ENCODE measurements at regions not wholly inside any gene's neighbourhood (a gene's known extent, or its start where the extent isn't known, plus 50 kb on each side); places are given as distances from the start of the nearest gene placed in this dataset.

- FAIRE-seq (no peak), DNase-seq (ENCODE audit: low read depth in 1 of 2, low spot score in 1 of 2) (no peak), ATAC-seq (no peak)
- no peaks in the 10 kb centered on the region for H3K4me1 ChIP-seq
- no peak overlapping the region for H3K4me2 ChIP-seq
- TF ChIP-seq REST (IDR thresholded peaks at IDR 0.05) (no peak), SREBF2 (IDR thresholded peaks at IDR 0.05) (no peak), FOSB (CRISPR knock-in tag; IDR thresholded peaks at IDR 0.05) (no peak), PHF8 (IDR thresholded peaks at IDR 0.05; ENCODE audit: borderline replicate concordance, low read depth) (no peak)
- ChIA-PET POLR2A (no interaction called here), CTCF (no interaction called here)
- no peak overlapping the region for H3K4me3 ChIP-seq
- H3K9me3 ChIP-seq, result no peaks in the 10 kb centered on the region
- H3K27ac ChIP-seq, result no peak overlapping the region
- no CpG with 5 or more reads among the region's 16 CpGs for WGBS (ENCODE audit: missing lambda C conversion rate)
These were observed 835.5 kb upstream of the CNTN5 start for GRCh38 chr11:98185245-98185644.

- Histone ChIP-seq H3K4me2 (no peak overlapping the region), H3K27ac (no peak overlapping the region), H3K9me3 (no peaks in the 10 kb centered on the region), H3K4me1 (no peaks in the 10 kb centered on the region), H3K4me3 (no peak overlapping the region)
- CTCF ChIA-PET, result no interaction called here
- TF ChIP-seq HOXA7 (CRISPR knock-in tag; IDR thresholded peaks at IDR 0.05), result no peak
- TF ChIP-seq TP53 (CRISPR knock-in tag; IDR thresholded peaks at IDR 0.05), result no peak
- TF ChIP-seq REST (IDR thresholded peaks at IDR 0.05), result no peak
- no peak for TF ChIP-seq HEYL (CRISPR knock-in tag; IDR thresholded peaks at IDR 0.05)
- TF ChIP-seq PHF8 (IDR thresholded peaks at IDR 0.05; ENCODE audit: borderline replicate concordance, low read depth), result no peak
- no peak for TF ChIP-seq MAFK (IDR thresholded peaks at IDR 0.05; ENCODE audit: partially characterized antibody)
- TF ChIP-seq ZC3H11A (IDR thresholded peaks at IDR 0.05), result no peak
- TF ChIP-seq ELK1 (IDR thresholded peaks at IDR 0.05; ENCODE audit: low read depth, low read length), result no peak
- TF ChIP-seq POLR2AphosphoS2 (conservative IDR thresholded peaks at IDR 0.05; ENCODE audit: low read length), result no peak
- FAIRE-seq (no peak), DNase-seq (ENCODE audit: low read depth in 1 of 2, low spot score in 1 of 2) (no peak), ATAC-seq (no peak)
- POLR2A ChIA-PET, result no interaction called here
- 16% methylated on average over 7 of the region's 7 CpGs for WGBS (ENCODE audit: missing lambda C conversion rate)
These were observed 826.1 kb upstream of the CNTN5 start for GRCh38 chr11:98194611-98195010.

GRCh38 chr11:98195300-98195699, 825.4 kb upstream of the CNTN5 start:
- Histone ChIP-seq H3K4me2 (no peak overlapping the region), H3K4me3 (no peak overlapping the region), H3K27ac (no peak overlapping the region), H3K4me1 (no peaks in the 10 kb centered on the region), H3K9me3 (no peaks in the 10 kb centered on the region)
- WGBS (ENCODE audit: missing lambda C conversion rate), result 3% methylated on average over 1 of the region's 1 CpG
- TF ChIP-seq BHLHE40 (IDR thresholded peaks at IDR 0.05; ENCODE audit: low read depth, low read length) (no peak), CEBPB (IDR thresholded peaks at IDR 0.05) (no peak), RCOR1 (IDR thresholded peaks at IDR 0.05; ENCODE audit: low read depth, low read length) (no peak), BCL3 (IDR thresholded peaks at IDR 0.05) (no peak), RARB (CRISPR knock-in tag; IDR thresholded peaks at IDR 0.05) (no peak), GATA3 (IDR thresholded peaks at IDR 0.05; ENCODE audit: borderline replicate concordance) (no peak), POLR2A (IDR thresholded peaks at IDR 0.05; ENCODE audit: low read length) (no peak), SREBF2 (IDR thresholded peaks at IDR 0.05) (no peak), REST (IDR thresholded peaks at IDR 0.05) (no peak), NFE2L2 (conservative IDR thresholded peaks at IDR 0.05; ENCODE audit: low read length) (no peak), HEYL (CRISPR knock-in tag; IDR thresholded peaks at IDR 0.05) (no peak), ESRRA (IDR thresholded peaks at IDR 0.05; ENCODE audit: borderline replicate concordance, low read length) (no peak), ZFP36 (IDR thresholded peaks at IDR 0.05; ENCODE audit: borderline replicate concordance, partially characterized antibody) (no peak)
- ChIA-PET CTCF (no interaction called here), POLR2A (no interaction called here)
- no peak for DNase-seq (ENCODE audit: low read depth in 1 of 2, low spot score in 1 of 2)
- ATAC-seq, result no peak
- no peak for FAIRE-seq

Measured in A549 (cell line).